RWPE1 (cell line): ENCODE measurements at regions not wholly inside any gene's neighbourhood (a gene's known extent, or its start where the extent isn't known, plus 50 kb on each side); places are given as distances from the start of the nearest gene placed in this dataset.

Experiments
- CTCF ChIA-PET: fragments of 350-600 bp; sonication (Branson Sonifier 250); formaldehyde crosslinking; extraction: SDS; loops from one replicate; lab custom pipeline; 2021; lab: Yijun Ruan, JAX
- POLR2A ChIA-PET: fragments of 400-600 bp; formaldehyde crosslinking; extraction: SDS; loops from one replicate; lab custom pipeline; 2020; ENCODE audit warnings: antibody characterized with exemption; ENCODE audit not compliant: low non-redundant PET; lab: Yijun Ruan, JAX
- DNase-seq: peaks from one replicate; pipeline ENCODE4 v3.0.0; 2012; ENCODE audit warnings: low spot score
- H3K27ac ChIP-seq: fragments of 450-650 bp; 2 replicates; pipeline ENCODE4 v1.5.1; 2017
- CTCF ChIP-seq: fragments of 450-650 bp; conservative IDR thresholded peaks from 2 replicates; pipeline ENCODE4 v1.5.1; 2017; ENCODE audit warnings: low read depth, mild to moderate bottlenecking

- no peak for TF ChIP-seq CTCF
- CTCF ChIA-PET = interaction anchor here (0.5 kb wide), 1 partner anchor 186 kb away, joined by 3 read pairs; no protein-coding TSS in a partner anchor
- DNase-seq = peak; percentile 0
- H3K27ac ChIP-seq = no peak overlapping the region
- POLR2A ChIA-PET = no interaction called here
Observed at GRCh38 chr4:134777606-134778005, 576.0 kb upstream of the PABPC4L start.

GRCh38 chr4:134773497-134774000, 572.0 kb upstream of the PABPC4L start:
- CTCF ChIA-PET = no interaction called here
- POLR2A ChIA-PET = no interaction called here
- TF ChIP-seq CTCF = no peak
- H3K27ac ChIP-seq = no peak overlapping the region
- DNase-seq = no peak

GRCh38 chr4:134762053-134762452, 560.5 kb upstream of the PABPC4L start:
- DNase-seq = no peak
- ChIA-PET POLR2A (no interaction called here), CTCF (no interaction called here)
- H3K27ac ChIP-seq = no peak overlapping the region
- TF ChIP-seq CTCF = no peak

- POLR2A ChIA-PET = no interaction called here
- no peak overlapping the region for H3K27ac ChIP-seq
- CTCF ChIA-PET = no interaction called here
- TF ChIP-seq CTCF = no peak
- DNase-seq = no peak
Observed at GRCh38 chr4:134756421-134756820, 554.8 kb upstream of the PABPC4L start.

GRCh38 chr4:134754301-134755019, 552.9 kb upstream of the PABPC4L start:
- H3K27ac ChIP-seq = no peak overlapping the region
- CTCF ChIA-PET = no interaction called here
- TF ChIP-seq CTCF = no peak
- POLR2A ChIA-PET = no interaction called here
- no peak for DNase-seq

- DNase-seq = no peak
- POLR2A ChIA-PET = no interaction called here
- TF ChIP-seq CTCF = no peak
- CTCF ChIA-PET = no interaction called here
- H3K27ac ChIP-seq = no peak overlapping the region
Observed at GRCh38 chr4:134753390-134753789, 551.8 kb upstream of the PABPC4L start.
